ENCODE measurements at regions not wholly inside any gene's neighbourhood (a gene's known extent, or its start where the extent isn't known, plus 50 kb on each side); places are given as distances from the start of the nearest gene placed in this dataset.

GRCh38 chr5:2886531-2886930 lies 135.1 kb upstream of the IRX2 start:
- FAIRE-seq, result no peak
- CTCF ChIA-PET (ENCODE audit: partially characterized antibody), result no interaction called here

More at GRCh38 chr5:2886531-2886930, 135.1 kb upstream of the IRX2 start:
- H3K4me2 ChIP-seq (ENCODE audit: insufficient read depth in 1 of 2, low read depth in 2 of 2, low read length in 2 of 2), result no peak overlapping the region
- no peaks in the 10 kb centered on the region for H3K36me3 ChIP-seq (ENCODE audit: control insufficient read depth in 2 of 4, insufficient read depth in 4 of 4, low read length in 3 of 4)
- H3K79me1 ChIP-seq (ENCODE audit: low read depth, low read length), result no peaks in the 10 kb centered on the region
- peak in 1 of 2 experiments; percentile 14 for DNase-seq (ENCODE audit: low read depth in 1 of 2, low spot score in 2 of 2)
- H3K4me1 ChIP-seq (replicated peaks in 1 of 4; ENCODE audit: control insufficient read depth in 3 of 4, insufficient read depth in 4 of 4, low read length in 3 of 4), result no peaks in the 10 kb centered on the region; a peak in 1 of 7 replicates
- H3K4me3 ChIP-seq (ENCODE audit: extremely low read depth in 1 of 4, insufficient read depth in 2 of 4, low read depth in 3 of 4, low read length in 4 of 4), result no peak overlapping the region
- no peak overlapping the region for H2BK12ac ChIP-seq (ENCODE audit: low read depth, low read length)
- H2AK5ac ChIP-seq (ENCODE audit: low read depth, low read length), result no peak overlapping the region
- no peak overlapping the region for H3K4ac ChIP-seq (replicated peaks; ENCODE audit: insufficient read length, low read depth, low read length)
- H3K27me3 ChIP-seq (replicated peaks in 1 of 4; ENCODE audit: control insufficient read depth in 3 of 4, extremely low read depth in 1 of 4, insufficient read depth in 3 of 4, low read length in 3 of 4), result no peaks in the 10 kb centered on the region
- peaks cover 9% of the 10 kb centered on the region; the same call in 1 of the 2 replicates for H3K23me2 ChIP-seq (ENCODE audit: low read depth, low read length)
- TF ChIP-seq RNF2 (IDR thresholded peaks at IDR 0.05; ENCODE audit: borderline replicate concordance, low read depth, low read length, missing control alignments, poor library complexity, severe bottlenecking) (no peak), POLR2A (IDR thresholded peaks at IDR 0.05; ENCODE audit: control extremely low read depth in 1 of 2, low read depth in 2 of 2, low read length in 2 of 2) (no peak), CREB1 (IDR thresholded peaks at IDR 0.05) (no peak), BACH1 (IDR thresholded peaks at IDR 0.05; ENCODE audit: low read length) (no peak), SIRT6 (IDR thresholded peaks at IDR 0.05; ENCODE audit: low read length) (no peak)
- no peak overlapping the region for H2BK20ac ChIP-seq (ENCODE audit: low read length)
- H3K27ac ChIP-seq (ENCODE audit: low read depth, low read length), result no peak overlapping the region
- no peak overlapping the region for H4K5ac ChIP-seq (ENCODE audit: insufficient read length, low read depth, low read length)
- H3K23ac ChIP-seq (ENCODE audit: insufficient read length), result no peak overlapping the region
- no peak overlapping the region for H2AFZ ChIP-seq (ENCODE audit: low read length)
- no peak overlapping the region for H4K8ac ChIP-seq (ENCODE audit: extremely low read depth, insufficient read depth, low read length)
- POLR2A ChIA-PET (ENCODE audit: partially characterized antibody), result no interaction called here
- H2BK120ac ChIP-seq (replicated peaks; ENCODE audit: low read depth, low read length), result no peak overlapping the region
- no peak overlapping the region for H3K14ac ChIP-seq (ENCODE audit: insufficient read length)
- 75% methylated on average over 3 of the region's 3 CpGs; no CpG with 5 or more reads in 1 of the 2 experiments for WGBS, 2 experiments (ENCODE audit: extremely low coverage in 1 of 2, insufficient coverage in 1 of 2, insufficient read length in 1 of 2, insufficient replicate concordance in 2 of 2, low coverage in 1 of 2, low lambda C conversion rate in 2 of 2, missing lambda C conversion rate in 1 of 2)
- peaks cover 0 to 7% of the 10 kb centered on the region in 2 experiments for H4K20me1 ChIP-seq (replicated peaks in 1 of 2; ENCODE audit: control insufficient read depth in 1 of 2, insufficient read depth in 2 of 2, low read length in 2 of 2)
- H4K91ac ChIP-seq (replicated peaks; ENCODE audit: insufficient read length, low read length), result no peak overlapping the region
- no peak overlapping the region for H3K18ac ChIP-seq (ENCODE audit: extremely low read depth, low read length)
- H2BK5ac ChIP-seq (ENCODE audit: low read depth, low read length), result no peak overlapping the region
- H3K9me3 ChIP-seq (ENCODE audit: insufficient read depth in 2 of 2, low read depth in 1 of 2, low read length in 1 of 2), result no peaks in the 10 kb centered on the region
- no peaks in the 10 kb centered on the region for H3K79me2 ChIP-seq (ENCODE audit: control insufficient read depth in 1 of 2, insufficient read depth in 2 of 2, low read length in 2 of 2)
- no peak overlapping the region for H2BK15ac ChIP-seq (ENCODE audit: low read length)
- H3K9ac ChIP-seq (replicated peaks in 1 of 4; ENCODE audit: extremely low read depth in 1 of 4, low read depth in 3 of 4, low read length in 3 of 4), result no peak overlapping the region
- H3K56ac ChIP-seq (replicated peaks; ENCODE audit: insufficient read length, low read depth, low read length), result no peak overlapping the region
